Coronary artery (tissue), 2 donors: ENCODE measurements at regions not wholly inside any gene's neighbourhood (a gene's known extent, or its start where the extent isn't known, plus 50 kb on each side); places are given as distances from the start of the nearest gene placed in this dataset.

Source experiments
- DNase-seq: peaks from one replicate; pipeline ENCODE4 v3.0.0-alpha.2; 2017; ENCODE audit warnings: low spot score
- H3K27ac ChIP-seq, 2 donors: fragments of 200-600 bp; sonication (generic); one replicate each; pipeline ENCODE4 v1.5.1; 2016 to 2019
- H3K4me3 ChIP-seq: fragments of 200-600 bp; sonication (generic); 2 replicates; pipeline ENCODE4 v1.5.1; 2016; ENCODE audit warnings: mild to moderate bottlenecking, moderate library complexity
- TF ChIP-seq, protein P1 (sequence below): fragments of 200-600 bp; sonication (generic); IDR thresholded peaks from one replicate; pipeline ENCODE4 v1.5.1; 2019; ENCODE audit warnings: antibody characterized with exemption

DNA sequence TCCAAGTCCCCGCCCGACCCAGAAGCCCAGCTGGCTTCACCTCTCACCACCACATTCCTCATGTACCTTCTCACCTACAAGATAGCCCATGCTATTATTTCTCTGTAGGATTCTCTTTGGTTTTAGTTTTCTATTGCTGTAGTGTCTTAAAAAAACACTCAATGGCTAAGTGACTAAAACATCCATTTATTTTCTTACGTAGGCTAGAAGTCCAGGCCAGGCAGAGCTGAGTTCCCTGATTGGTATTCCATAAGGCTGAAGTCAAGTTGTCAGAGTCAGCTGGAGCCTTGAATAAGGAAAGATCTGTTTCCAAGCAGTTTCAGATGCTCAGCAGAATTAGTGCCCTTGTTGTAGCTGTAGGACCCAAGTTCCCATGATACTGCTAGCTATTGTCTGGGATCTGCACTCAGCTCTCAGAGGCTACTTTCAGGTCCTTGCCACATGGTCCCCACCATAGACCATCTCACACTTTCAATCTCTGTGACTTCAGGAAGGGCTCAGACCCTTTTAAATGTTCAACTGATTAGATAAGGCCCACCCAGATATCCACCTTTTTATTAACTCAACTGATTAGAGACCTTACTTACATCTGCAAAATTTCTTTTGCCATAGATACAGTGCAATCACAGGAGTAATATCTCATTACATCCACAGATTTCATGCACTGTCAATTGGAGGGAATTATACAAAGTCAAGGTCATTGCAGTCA lies 371.0 kb downstream of the TGFB2 start:
- TF ChIP-seq, protein P1, sequence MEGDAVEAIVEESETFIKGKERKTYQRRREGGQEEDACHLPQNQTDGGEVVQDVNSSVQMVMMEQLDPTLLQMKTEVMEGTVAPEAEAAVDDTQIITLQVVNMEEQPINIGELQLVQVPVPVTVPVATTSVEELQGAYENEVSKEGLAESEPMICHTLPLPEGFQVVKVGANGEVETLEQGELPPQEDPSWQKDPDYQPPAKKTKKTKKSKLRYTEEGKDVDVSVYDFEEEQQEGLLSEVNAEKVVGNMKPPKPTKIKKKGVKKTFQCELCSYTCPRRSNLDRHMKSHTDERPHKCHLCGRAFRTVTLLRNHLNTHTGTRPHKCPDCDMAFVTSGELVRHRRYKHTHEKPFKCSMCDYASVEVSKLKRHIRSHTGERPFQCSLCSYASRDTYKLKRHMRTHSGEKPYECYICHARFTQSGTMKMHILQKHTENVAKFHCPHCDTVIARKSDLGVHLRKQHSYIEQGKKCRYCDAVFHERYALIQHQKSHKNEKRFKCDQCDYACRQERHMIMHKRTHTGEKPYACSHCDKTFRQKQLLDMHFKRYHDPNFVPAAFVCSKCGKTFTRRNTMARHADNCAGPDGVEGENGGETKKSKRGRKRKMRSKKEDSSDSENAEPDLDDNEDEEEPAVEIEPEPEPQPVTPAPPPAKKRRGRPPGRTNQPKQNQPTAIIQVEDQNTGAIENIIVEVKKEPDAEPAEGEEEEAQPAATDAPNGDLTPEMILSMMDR = no peak
- DNase-seq = no peak
- no peak overlapping the region for H3K4me3 ChIP-seq
- H3K27ac ChIP-seq = no peak overlapping the region

DNA sequence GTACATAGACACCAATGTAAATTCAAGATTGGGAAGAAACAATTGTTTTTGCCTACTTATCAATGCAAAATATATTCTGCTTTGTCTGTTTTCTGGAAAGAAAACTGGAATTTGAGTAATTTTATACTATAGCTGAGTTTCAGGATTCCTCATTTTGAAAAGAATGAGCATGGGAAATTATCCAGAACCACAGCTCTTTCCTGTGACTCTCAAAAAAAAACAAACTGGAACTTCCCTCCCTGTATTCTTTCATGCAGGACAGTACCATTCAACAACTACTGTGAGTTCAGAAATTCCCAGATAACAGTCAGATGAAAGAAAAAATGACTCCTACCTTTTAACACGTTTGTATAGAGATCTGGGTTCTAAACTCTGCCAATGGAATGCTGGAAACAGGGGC lies 372.4 kb downstream of the TGFB2 start:
- no peak overlapping the region for H3K4me3 ChIP-seq
- no peak overlapping the region for H3K27ac ChIP-seq
- DNase-seq = no peak
- TF ChIP-seq, protein P1 = no peak

DNA sequence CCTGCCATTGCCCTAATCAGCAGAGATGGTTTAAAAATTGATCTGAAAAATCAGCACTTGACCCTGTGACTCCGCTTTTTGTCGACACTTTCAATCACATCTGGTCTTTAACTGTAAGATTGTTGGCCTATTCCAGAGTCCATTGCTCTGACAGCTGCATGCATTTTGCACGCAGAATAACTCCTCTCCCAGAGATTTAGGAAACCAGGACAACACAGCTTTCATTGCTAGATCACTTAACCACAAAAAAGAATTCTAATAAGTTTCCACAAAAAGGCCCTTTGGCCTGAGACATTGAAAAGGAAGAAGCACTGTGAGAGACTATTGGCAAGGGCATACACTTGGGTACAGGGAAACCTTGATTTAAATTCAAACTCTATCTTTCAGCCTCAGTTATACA lies 373.1 kb downstream of the TGFB2 start:
- no peak overlapping the region for H3K27ac ChIP-seq
- TF ChIP-seq, protein P1 = no peak
- no peak for DNase-seq

DNA sequence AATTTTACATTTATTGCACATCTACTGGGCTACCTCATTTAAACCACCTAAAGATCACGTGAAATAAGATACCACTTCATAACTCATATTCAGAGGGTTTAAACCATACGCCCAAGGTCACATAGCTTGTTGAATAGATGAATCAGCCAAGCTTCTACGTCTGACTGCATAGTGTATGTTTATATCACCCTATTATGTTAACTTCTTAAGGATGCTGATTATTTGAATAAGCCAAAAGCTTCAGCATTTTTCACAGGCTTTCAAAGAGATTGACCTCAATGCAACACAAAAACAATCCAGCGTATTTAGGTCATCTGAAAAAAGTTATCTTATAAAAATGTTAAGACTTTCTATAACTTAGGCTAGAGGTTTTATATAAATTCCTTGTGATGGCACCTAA lies 373.8 kb downstream of the TGFB2 start:
- TF ChIP-seq, protein P1 = no peak
- H3K4me3 ChIP-seq = no peak overlapping the region
- no peak for DNase-seq
- no peak overlapping the region for H3K27ac ChIP-seq

More for the DNA sequence above, 373.1 kb downstream of the TGFB2 start:
- H3K4me3 ChIP-seq = no peak overlapping the region

DNA sequence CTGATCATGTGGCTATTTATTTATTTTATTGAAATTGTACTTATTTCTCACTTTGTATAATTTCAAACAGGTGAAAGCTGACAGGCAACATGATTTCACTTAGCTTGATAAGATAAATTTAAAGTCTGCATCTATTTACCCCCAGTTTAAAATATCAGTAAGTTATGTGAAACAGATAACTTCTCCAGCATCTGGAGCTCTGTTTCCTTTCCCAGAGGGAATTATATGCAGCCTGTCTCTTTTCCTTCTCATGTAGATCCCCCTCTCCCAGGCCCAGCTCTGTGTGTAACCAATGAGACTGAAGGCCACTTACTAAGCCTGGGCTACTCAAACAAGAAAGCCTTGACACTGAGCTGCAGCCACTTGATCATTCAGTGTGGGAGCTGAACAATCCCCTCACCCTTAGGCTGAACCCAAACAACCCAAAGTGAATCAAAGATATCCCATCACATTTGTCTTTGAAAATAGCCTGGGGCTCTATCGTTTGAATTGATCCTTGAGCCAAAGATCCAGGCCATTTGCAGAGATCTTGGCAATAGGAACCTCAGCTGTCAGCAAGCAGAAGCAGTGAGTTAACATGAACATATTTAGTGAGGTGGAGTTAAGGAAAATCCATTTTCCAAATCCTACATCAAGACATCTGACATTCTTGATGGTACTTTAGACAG lies 383.9 kb downstream of the TGFB2 start:
- no peak overlapping the region for H3K27ac ChIP-seq
- TF ChIP-seq, protein P1 = no peak
- no peak overlapping the region for H3K4me3 ChIP-seq
- no peak for DNase-seq

DNA sequence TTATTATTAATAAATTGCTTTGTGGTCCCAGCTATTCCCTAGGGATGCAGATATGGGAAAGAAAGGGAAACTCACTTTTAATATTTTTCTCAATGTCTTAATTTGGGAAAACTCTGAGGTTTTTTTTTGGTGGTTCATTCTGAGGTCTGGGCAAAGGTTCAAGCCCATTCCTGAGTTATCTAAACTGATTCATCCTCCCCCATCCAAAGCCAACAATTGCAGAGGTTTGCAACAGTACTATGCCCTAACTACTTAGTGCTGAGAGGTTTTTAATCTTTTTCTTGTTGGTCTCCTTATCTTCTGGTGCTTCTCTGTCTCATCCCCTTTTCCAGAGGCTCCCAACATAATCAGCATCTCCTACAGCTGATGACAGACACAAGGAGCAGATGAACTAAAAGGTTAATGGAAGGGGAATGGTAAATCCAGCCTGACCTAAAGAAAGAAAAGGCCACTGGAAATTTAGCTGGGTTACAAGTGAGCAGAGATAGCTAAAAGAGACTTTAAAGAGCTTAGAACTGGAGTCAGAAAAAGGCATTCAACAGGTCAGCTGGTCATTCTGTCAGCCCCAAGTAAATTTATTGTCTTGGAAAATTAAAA lies 390.4 kb downstream of the TGFB2 start:
- peak overlapping the region in 1 of 2 donors; percentile 21 for H3K27ac ChIP-seq
- TF ChIP-seq, protein P1 = no peak
- no peak for DNase-seq
- H3K4me3 ChIP-seq = no peak overlapping the region
